GM12864 (cell line): ENCODE measurements at regions not wholly inside any gene's neighbourhood (a gene's known extent, or its start where the extent isn't known, plus 50 kb on each side); places are given as distances from the start of the nearest gene placed in this dataset.

Experiments
- DNase-seq: peaks from one replicate; pipeline ENCODE4 v3.0.0-alpha.2; 2011; ENCODE audit warnings: low read depth
- H3K4me3 ChIP-seq: 2 replicates; pipeline ENCODE4 v1.5.1; 2011; ENCODE audit warnings: mild to moderate bottlenecking, low read depth, low read length, control low read depth
- CTCF ChIP-seq: IDR thresholded peaks from 2 replicates; pipeline ENCODE4 v1.5.1; 2011; ENCODE audit warnings: low read depth, mild to moderate bottlenecking, moderate library complexity, low read length, control low read depth, inconsistent platforms; ENCODE audit errors: missing control alignments

GRCh38 chr20:6231556-6231955, 108.7 kb upstream of the FERMT1 start:
- no peak for DNase-seq
- no peak for TF ChIP-seq CTCF
- H3K4me3 ChIP-seq = no peak overlapping the region

GRCh38 chr20:6228302-6228843, 105.5 kb upstream of the FERMT1 start:
- DNase-seq = no peak
- no peak for TF ChIP-seq CTCF
- H3K4me3 ChIP-seq = no peak overlapping the region

GRCh38 chr20:6213311-6213710, 90.5 kb upstream of the FERMT1 start:
- no peak for TF ChIP-seq CTCF
- no peak for DNase-seq
- H3K4me3 ChIP-seq = no peak overlapping the region

- H3K4me3 ChIP-seq = no peak overlapping the region
- no peak for DNase-seq
- TF ChIP-seq CTCF = no peak
Measured at GRCh38 chr20:6212903-6213302, 90.1 kb upstream of the FERMT1 start.

GRCh38 chr20:6209093-6209492, 86.3 kb upstream of the FERMT1 start:
- no peak for DNase-seq
- no peak for TF ChIP-seq CTCF
- H3K4me3 ChIP-seq = no peak overlapping the region

- no peak for DNase-seq
- H3K4me3 ChIP-seq = no peak overlapping the region
- TF ChIP-seq CTCF = no peak
Measured at GRCh38 chr20:6200092-6200491, 77.3 kb upstream of the FERMT1 start.

- no peak overlapping the region for H3K4me3 ChIP-seq
- no peak for DNase-seq
- TF ChIP-seq CTCF = no peak
Measured at GRCh38 chr20:6185268-6185667, 62.4 kb upstream of the FERMT1 start.
